ENCODE measurements at regions not wholly inside any gene's neighbourhood (a gene's known extent, or its start where the extent isn't known, plus 50 kb on each side); places are given as distances from the start of the nearest gene placed in this dataset.

- H3K27ac ChIP-seq = no peak overlapping the region
Measured at GRCh38 chr20:3354247-3354646, 53.2 kb downstream of the DNAAF9 start.

DNA sequence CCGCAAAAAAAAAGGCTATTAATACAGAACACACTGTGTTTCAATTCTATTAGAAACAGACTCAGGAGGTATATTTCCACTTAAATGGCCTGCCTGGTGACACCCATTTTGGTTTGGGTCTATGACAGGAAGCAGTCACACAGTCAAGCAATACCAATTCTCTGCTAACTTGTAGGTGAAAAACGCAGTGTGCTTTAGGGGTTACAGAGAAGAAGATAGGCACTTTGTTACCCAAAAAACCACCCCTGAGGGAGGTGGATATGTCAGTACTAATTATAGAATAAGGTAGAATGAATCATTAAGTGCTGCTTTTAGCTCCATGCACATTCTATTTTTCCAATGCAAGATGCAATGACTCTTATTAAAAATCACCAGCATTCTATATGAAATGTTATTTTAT is 53.8 kb downstream of the DNAAF9 start:
- Histone ChIP-seq H3K4me3 (no peak overlapping the region), H3K27ac (no peak overlapping the region)

More at GRCh38 chr20:3354247-3354646, 53.2 kb downstream of the DNAAF9 start:
- no peak overlapping the region for H3K4me3 ChIP-seq

- no peak overlapping the region for H3K27ac ChIP-seq
Measured at GRCh38 chr20:3352202-3352601, 55.3 kb downstream of the DNAAF9 start.

DNA sequence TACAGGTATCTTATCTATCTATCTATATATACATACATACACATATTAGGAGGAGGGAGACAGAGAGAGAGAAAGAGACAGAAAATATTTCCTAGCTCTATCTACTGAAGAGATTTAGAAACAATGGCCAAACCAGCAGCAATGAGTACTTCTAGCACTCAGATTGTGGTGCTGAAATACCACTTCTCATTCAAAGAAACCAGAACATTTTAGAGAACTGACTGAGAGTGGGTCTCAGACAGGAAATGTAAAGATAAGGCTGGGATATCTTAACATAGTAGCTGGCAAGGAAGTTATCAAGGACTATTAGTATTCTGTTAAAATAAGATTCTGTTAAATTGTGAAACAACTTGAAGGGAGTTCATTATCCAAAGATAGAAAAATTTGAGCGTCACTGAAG is 57.0 kb downstream of the DNAAF9 start:
- no peak overlapping the region for H3K27ac ChIP-seq
- no peak overlapping the region for H3K4me3 ChIP-seq

More at GRCh38 chr20:3352202-3352601, 55.3 kb downstream of the DNAAF9 start:
- H3K4me3 ChIP-seq = no peak overlapping the region

GRCh38 chr20:3349786-3350185 is 57.7 kb downstream of the DNAAF9 start:
- no peak overlapping the region for H3K27ac ChIP-seq
- H3K4me3 ChIP-seq = no peak overlapping the region

GRCh38 chr20:3342766-3343165 is 64.7 kb downstream of the DNAAF9 start:
- H3K27ac ChIP-seq = no peak overlapping the region
- no peak overlapping the region for H3K4me3 ChIP-seq

DNA sequence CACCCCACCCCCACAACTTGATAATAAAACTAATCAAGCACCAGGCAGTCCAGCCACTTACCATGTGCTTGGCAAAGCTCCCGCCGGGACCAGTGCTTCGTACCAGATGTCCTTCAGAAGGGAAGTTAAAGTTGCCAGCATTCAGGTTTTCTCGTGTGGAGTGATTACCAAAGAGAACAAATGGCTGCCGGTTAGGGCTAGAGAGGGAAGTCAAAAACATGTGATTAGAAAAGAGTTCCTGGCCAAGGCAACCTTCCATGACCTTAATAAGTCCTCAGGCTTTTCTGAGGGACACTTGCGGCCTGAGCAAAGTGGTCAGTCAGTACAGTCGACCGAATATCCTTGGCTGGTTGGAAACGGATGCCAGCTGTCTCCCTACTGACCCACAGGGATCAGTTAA is 67.0 kb downstream of the DNAAF9 start:
- H3K4me3 ChIP-seq = no peak overlapping the region
- H3K27ac ChIP-seq = peak overlapping the region in 2 of 21 experiments; percentile 3 to 49

DNA sequence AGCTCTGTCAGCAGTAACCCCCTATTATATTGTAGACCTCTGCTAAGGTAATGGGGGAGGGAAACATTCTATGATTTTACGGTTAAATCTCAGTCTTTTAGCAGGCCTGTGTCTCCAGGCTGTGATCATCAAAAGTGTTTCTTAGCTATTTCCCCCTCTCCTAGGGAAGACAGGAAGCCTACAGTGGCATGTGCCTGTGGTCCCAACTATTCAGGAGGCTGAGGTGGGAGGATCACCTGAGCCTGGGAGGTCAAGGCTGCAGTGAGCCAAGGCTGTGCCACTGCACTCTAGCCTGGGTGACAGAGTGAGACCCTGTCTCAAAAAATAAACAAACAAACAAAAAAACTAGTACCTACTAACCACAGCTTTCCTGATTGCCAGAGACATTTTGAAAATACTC is 67.9 kb downstream of the DNAAF9 start:
- no peak overlapping the region for H3K4me3 ChIP-seq
- H3K27ac ChIP-seq = no peak overlapping the region

DNA sequence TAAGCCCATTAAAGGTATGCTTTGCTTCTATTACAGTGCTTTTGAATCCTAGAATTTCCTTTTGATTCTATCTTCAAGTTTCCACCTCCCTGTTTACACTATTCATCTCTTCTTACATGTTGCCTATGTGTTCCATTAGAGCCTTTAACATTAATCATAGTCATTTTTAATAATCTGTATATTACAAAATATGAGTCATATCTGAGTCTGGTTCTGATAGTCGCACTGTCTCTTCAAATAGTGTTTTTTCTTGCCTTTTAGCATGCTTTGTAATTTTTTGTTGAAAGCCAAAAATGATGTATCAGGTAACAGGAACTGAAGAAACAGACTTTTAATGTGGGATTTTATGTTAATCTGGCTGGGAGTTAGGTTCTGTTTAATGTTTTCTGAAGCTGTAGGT is 68.4 kb downstream of the DNAAF9 start:
- H3K27ac ChIP-seq = no peak overlapping the region
- no peak overlapping the region for H3K4me3 ChIP-seq

DNA sequence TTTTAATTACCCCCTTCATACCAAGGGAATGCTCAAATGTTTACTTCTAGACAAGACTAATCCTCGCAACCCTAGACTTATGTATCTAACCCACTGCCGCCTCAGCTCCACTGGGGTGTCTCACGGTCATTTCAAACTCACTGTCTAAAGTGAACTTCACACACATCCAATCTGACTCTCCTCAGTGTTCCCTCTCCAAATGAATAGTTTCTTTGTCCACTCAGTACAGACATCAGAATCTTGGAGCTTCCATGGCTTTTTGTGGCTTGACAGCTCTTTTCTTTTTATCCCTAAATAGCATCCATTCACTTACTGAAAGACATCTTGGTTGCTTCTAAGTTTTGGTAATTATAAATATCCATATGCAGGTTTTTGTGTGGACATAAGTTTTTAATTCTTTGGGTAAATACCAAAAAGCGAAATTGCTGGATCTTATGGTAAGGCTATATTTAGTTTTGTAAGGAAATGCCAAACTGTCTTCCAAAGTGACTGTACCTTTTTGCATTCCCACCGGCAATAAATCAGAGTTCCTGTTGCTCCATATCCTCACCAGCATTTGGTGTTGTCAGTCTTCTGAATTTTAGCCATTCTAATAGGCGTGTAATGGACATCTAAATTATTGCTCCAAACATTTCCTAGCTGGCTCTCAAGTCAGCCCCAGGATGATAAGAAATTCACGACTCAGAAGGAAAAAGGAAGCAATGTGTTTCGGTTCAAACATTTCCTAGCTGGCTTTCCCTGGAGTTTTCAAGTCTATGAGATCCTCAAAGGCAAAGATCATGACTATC is 73.1 kb downstream of the DNAAF9 start:
- H3K27ac ChIP-seq = no peak overlapping the region
- H3K4me3 ChIP-seq = no peak overlapping the region

- Histone ChIP-seq H3K4me3 (no peak overlapping the region), H3K27ac (no peak overlapping the region)
Measured at GRCh38 chr20:3330046-3330741, 77.3 kb downstream of the DNAAF9 start.

DNA sequence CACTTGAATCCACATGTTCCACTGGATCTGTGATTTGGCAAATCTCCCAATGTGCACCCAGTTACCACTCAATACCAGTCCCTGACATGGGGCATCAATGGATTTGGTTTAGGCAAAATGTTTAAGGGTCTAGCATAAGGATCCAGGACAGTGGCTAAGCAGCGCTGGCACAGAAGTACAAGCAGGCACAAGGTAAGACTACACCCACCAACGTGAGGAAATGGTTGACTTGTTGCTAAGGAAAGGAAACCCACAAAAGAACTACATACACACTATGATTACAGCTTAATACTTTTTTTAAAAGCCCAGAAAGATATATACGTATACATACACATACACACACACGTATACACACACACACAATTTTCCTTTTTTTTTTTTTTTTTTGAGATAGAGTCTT is 79.0 kb downstream of the DNAAF9 start:
- H3K4me3 ChIP-seq = no peak overlapping the region
- no peak overlapping the region for H3K27ac ChIP-seq

DNA sequence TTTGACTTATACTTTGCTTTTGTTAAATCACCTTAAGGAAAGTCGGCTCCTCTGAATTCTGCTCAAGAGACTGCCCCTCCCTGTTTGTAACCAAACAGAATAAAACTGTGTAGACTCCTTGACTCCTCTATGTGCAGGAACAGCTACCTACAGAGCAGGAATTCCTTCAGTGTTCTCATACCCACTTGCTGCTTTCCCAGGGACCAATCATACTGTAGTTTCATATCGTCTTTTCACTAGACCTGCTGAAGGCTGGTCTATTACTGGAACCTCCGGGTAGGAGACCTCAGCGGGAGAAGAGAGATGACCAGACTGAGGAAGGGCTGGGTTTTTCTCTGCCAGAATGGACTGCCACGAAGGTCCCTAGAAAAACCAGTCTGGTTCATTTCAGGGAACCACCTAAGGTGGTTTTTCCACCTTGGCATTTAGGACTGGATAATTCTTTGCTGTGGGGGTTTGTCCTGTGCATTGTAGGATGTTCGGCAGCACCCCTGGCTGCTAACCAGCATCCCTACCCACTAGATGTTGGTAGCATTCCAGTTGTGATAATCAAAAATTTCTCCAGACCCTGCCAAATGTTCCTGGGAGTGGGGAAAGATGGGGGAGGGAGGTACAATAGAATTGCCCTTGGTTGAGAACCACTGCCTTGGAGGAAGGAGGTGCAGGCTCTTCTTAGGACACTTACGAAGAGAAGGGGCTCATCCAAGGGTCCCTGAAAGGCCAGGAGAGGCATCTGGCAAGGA is 80.5 kb downstream of the DNAAF9 start:
- Histone ChIP-seq H3K4me3 (no peak overlapping the region), H3K27ac (peak overlapping the region in 6 of 21 experiments; percentile 1 to 30 (median 10))

- no peak overlapping the region for H3K27ac ChIP-seq
- H3K4me3 ChIP-seq = no peak overlapping the region
Measured at GRCh38 chr20:3325864-3326263, 81.6 kb downstream of the DNAAF9 start.

DNA sequence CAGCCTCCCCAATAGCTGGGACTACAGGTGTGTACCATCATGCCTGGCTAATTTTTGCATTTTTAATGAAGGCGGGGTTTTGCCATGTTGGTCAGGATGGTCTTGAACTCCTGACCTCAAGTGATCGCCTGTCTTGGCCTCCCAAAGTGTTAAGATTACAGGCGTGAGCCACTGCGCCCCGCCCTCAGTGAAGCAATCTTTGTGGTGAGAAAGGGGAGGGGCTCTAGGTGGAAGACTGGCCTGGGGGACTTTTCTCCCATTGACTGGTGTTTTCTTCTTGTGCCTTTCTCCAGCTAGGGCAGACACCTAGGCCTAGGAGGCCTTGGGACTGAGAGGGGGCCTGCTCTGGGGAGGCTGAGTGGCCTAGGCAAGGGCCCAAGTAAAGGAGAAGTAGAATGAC is 84.1 kb downstream of the DNAAF9 start:
- Histone ChIP-seq H3K27ac (peak overlapping the region in 1 of 21 experiments; percentile 14), H3K4me3 (no peak overlapping the region)

DNA sequence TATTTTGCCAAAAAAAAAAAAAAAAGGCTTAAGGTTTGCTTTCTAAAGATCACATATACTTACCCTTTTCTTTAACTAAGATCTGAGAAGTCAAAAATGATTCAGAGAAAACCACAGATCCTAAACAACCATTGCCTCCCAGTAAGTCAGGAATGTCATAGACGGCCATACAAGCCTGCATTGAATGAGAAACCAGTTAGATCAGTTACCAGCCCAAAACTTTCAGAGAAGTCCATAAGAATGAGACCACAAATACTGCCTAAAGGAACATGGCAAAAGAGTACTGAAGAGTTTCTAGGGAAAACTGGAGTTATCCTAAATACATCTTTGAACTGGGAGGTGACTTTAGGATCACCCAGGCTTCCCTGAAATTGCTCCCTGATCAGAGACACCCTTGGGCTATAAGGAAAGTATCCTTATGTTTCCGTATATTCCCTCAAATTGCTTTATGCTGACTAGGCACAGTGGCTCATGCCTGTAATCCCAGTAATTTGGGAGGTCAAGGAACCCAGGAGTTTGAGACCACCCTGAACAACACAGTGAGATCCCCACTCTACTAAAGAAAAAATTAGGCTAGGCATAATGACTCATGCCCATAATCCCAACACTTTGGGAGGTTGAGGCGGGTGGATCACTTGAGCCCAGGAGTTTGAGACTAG is 79.4 kb upstream of the SLC4A11 start:
- Histone ChIP-seq H3K27ac (peak overlapping the region in 3 of 21 experiments; percentile 4 to 26 (median 11)), H3K4me3 (no peak overlapping the region)

DNA sequence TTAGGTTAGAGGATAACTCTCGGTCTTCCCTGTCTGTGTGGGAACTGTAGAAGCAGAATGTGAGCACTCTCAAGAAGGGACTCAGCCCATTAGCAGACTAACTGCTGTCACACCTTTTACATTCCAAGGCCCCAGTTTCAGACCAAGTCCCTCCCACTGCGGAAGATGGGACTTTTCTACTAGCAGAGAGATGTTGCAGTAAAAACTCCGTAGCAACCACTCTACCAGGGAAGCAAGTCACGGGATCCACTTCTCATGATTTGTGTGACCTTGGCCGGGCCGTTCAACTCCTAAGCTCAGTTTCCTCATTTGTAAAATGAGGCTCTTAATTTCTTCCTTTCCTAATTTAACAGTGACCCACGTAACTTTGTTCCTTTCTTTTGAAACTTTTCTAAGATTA is 77.1 kb upstream of the SLC4A11 start:
- H3K4me3 ChIP-seq = no peak overlapping the region
- peak overlapping the region in 4 of 21 experiments; percentile 18 to 52 (median 40) for H3K27ac ChIP-seq

GRCh38 chr20:3315136-3315535 is 76.1 kb upstream of the SLC4A11 start:
- Histone ChIP-seq H3K4me3 (no peak overlapping the region), H3K27ac (peak overlapping the region in 10 of 21 experiments; percentile 1 to 73 (median 24))

GRCh38 chr20:3314391-3314790 is 75.4 kb upstream of the SLC4A11 start:
- no peak overlapping the region for H3K4me3 ChIP-seq
- peak overlapping the region in 17 of 21 experiments; percentile 2 to 79 (median 37) for H3K27ac ChIP-seq

- Histone ChIP-seq H3K4me3 (no peak overlapping the region), H3K27ac (peak overlapping the region in 15 of 21 experiments; percentile 2 to 79 (median 42))
Measured at GRCh38 chr20:3313683-3314065, 74.7 kb upstream of the SLC4A11 start.
